GM12864 (cell line): ENCODE measurements at regions not wholly inside any gene's neighbourhood (a gene's known extent, or its start where the extent isn't known, plus 50 kb on each side); places are given as distances from the start of the nearest gene placed in this dataset.

Experiments used
- DNase-seq: peaks from one replicate; pipeline ENCODE4 v3.0.0-alpha.2; 2011; ENCODE audit warnings: low read depth
- H3K4me3 ChIP-seq: 2 replicates; pipeline ENCODE4 v1.5.1; 2011; ENCODE audit warnings: mild to moderate bottlenecking, low read depth, low read length, control low read depth
- CTCF ChIP-seq: IDR thresholded peaks from 2 replicates; pipeline ENCODE4 v1.5.1; 2011; ENCODE audit warnings: low read depth, mild to moderate bottlenecking, moderate library complexity, low read length, control low read depth, inconsistent platforms; ENCODE audit errors: missing control alignments

DNA sequence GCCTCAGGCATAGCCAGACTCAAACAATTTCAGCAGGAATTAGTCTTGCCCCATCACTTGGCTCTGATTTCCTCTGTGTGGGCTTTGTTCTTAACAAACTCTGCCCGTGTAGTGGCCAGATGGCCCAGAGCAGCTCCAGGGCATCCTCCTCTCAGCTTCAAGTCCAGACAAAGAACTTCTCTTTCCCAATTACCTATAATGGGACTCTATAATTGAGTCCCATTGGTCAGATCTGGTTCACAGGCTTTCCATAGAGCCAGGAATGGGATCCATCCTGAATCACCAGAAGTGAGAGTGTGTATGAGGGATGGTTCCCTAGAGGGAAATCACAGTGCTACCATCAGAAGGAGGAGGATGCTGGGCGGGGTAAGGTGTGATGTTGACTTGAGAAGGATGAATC, 515.8 kb downstream of the KIF4B start:
- H3K4me3 ChIP-seq, result no peak overlapping the region
- no peak for DNase-seq
- TF ChIP-seq CTCF, result no peak

DNA sequence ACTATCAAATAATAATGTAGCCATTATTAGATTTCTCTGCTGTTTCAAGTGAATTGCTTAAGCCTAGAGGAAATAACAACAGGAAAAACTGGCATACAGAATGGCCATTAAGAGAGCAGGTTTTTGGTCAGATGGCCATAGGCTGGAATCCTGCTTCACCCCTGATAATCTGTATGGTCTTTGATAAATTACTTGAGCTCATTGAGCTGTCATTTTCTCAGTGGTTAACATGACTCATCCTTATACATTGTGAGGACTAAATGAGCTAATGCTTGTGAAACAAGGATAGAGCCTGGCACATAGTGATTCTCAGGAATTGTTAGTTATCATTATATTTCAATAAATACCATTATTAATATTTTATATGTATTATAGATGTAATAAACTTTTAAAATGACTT, 516.5 kb downstream of the KIF4B start:
- DNase-seq, result no peak
- H3K4me3 ChIP-seq, result no peak overlapping the region
- TF ChIP-seq CTCF, result no peak

DNA sequence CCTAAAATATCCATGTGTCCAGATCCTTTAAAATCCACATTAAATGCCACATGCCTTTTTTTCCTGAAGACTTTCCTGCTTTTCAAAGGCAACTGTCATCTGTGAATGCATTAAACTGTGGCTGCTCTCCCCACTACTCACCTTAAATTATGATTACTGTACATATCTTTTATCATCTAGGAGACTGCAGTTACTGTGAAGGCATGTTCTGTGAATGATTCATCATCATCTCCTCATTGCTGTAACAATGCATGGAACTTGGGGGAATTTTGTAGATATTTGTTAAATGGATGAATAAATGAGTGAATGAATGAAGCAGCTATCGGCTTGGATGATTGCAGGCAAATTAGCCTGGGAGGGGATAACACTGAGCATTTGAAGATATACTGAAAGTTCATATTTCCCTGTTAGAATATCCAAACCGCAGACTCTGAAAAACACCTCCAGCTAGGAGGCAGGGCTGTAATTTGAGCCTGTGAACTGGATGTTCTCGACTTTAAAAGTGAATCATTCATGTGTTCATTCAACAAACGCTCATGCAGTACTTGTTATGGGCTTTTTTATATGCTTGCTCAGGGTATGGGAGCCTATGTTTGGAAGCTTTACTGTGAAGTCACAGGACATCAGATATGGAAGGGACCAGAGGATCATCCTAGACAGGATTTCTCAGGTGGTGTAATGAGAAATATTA, 519.2 kb downstream of the KIF4B start:
- H3K4me3 ChIP-seq, result no peak overlapping the region
- DNase-seq, result no peak
- TF ChIP-seq CTCF, result no peak

DNA sequence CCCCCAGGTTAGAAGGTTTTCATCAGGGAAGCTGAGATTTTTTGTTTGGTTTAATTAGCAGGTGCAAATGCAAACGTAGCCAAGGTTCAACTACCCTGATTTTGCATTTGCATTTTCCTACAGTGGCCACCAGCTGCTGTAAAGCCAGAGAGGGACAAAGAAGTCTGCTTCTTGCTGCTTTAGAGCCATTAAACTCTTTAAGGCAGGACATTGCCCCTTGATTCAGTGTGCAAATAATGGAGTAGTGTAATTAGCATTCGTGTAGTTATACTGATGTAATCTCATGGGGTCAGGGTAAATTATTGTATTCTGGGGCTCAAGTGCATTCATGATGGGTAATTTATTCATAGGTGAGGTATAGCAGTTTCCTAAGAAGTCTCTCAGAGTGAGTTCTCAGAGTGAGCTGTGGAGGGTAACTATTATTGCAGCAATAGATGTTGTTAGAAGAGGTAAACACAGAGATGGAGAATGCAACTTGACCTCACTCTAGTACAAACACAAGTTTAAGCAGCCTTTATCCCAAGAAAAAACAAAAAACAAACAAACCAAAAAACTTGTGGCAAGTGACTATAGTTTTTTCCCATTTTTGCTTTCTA, 526.5 kb downstream of the KIF4B start:
- no peak for DNase-seq
- H3K4me3 ChIP-seq, result no peak overlapping the region
- no peak for TF ChIP-seq CTCF

DNA sequence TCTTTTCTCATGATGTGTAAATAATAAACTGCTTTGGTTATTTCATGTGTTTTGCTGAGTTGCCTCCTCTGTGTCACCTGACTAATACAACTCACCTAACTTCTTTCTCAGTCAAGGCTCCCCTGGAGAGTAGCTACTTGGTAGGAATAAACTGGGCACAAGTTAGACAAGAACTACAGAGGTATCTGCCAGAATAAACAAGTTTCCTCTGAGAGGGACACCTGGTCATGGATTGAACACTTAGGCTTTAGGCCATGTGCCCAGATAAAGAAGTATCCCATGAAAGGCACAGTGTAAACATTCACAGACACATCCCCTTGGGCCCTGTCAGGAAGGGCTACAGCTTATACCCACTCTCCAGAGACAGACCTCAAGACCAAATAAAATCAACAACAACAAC, 532.5 kb downstream of the KIF4B start:
- DNase-seq, result no peak
- no peak for TF ChIP-seq CTCF
- H3K4me3 ChIP-seq, result no peak overlapping the region

DNA sequence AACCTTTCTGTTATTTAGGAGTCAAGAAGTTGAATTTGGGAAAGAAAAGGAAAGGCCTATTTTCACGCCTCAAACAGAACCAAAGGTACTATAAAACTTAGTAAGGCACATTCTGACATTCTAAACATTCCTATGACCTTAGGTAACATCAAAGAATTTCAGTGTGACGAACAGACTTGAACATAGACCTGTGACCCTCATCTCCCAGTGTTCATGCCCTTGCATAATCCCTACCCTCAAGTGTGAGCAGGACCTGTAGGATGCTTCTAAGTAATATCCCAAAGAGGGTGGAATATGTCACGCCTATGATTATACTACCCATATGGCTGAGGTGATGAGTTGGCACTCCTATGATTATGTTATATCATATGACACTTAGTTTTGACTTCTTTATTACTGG, 540.9 kb downstream of the KIF4B start:
- H3K4me3 ChIP-seq, result no peak overlapping the region
- TF ChIP-seq CTCF, result no peak
- DNase-seq, result no peak

DNA sequence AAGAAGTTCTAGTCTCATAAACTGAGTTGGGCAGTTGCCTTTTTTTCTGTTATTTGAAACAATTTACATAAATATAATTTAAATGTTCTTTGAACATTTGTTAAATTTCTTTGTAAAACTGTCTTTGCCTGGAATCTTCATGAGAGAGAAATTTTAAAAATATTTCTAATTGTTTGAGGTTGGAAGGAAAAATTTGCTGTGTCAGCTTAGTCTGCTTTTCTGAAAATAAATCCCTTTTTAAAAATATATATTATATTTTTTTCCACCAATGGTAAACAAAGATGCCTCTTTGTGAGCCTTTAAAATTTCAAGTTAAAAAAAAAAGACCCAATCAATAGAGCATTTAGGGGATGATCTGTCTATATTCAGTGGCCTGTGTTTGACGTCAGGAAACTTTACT, 542.7 kb downstream of the KIF4B start:
- DNase-seq, result no peak
- TF ChIP-seq CTCF, result no peak
- no peak overlapping the region for H3K4me3 ChIP-seq
